ENCODE measurements at regions not wholly inside any gene's neighbourhood (a gene's known extent, or its start where the extent isn't known, plus 50 kb on each side); places are given as distances from the start of the nearest gene placed in this dataset.
A peak's percentile ranks its signal among the peaks of the same experiment; 100 is the strongest.

GRCh38 chr17:77331301-77331864, 190.6 kb downstream of the SEC14L1 start (continued):
- TF ChIP-seq ZNF473 (tag by site-specific recombination; IDR thresholded peaks at IDR 0.05) (no peak), ZNF654 (tag by site-specific recombination; IDR thresholded peaks at IDR 0.05; ENCODE audit: low read depth) (peak; percentile 95), ZNF677 (tag by site-specific recombination; IDR thresholded peaks at IDR 0.05) (no peak), ZNF426 (tag by site-specific recombination; IDR thresholded peaks at IDR 0.05) (no peak), ZNF239 (tag by site-specific recombination; IDR thresholded peaks at IDR 0.05) (no peak), ZBTB48 (tag by site-specific recombination; IDR thresholded peaks at IDR 0.05) (no peak), SCRT2 (tag by site-specific recombination; IDR thresholded peaks at IDR 0.05) (no peak), ZNF366 (tag by site-specific recombination; conservative IDR thresholded peaks at IDR 0.05) (no peak), SP3 (tag by site-specific recombination; IDR thresholded peaks at IDR 0.05) (peak; percentile 31; the same call in 1 of the 2 replicates), TSHZ1 (tag by site-specific recombination; IDR thresholded peaks at IDR 0.05; ENCODE audit: borderline replicate concordance) (no peak), KLF8 (tag by site-specific recombination; IDR thresholded peaks at IDR 0.05) (peak; percentile 36; the same call in 1 of the 2 replicates), CTCF (tag by site-specific recombination; IDR thresholded peaks at IDR 0.05) (peak; percentile 98), YY1 (tag by site-specific recombination; IDR thresholded peaks at IDR 0.05) (no peak), ZBTB17 (tag by site-specific recombination; IDR thresholded peaks at IDR 0.05) (peak; percentile 71), ZNF791 (tag by site-specific recombination; IDR thresholded peaks at IDR 0.05) (no peak), FEZF1 (tag by site-specific recombination; IDR thresholded peaks at IDR 0.05) (no peak), ZNF629 (tag by site-specific recombination; IDR thresholded peaks at IDR 0.05) (0 out of 2 replicates have a peak, but pooled peaks have one; percentile 19), KLF1 (tag by site-specific recombination; IDR thresholded peaks at IDR 0.05) (peak; percentile 70), ZNF518A (tag by site-specific recombination; conservative IDR thresholded peaks at IDR 0.05; ENCODE audit: low read depth) (no peak), ZNF704 (tag by site-specific recombination; IDR thresholded peaks at IDR 0.05) (no peak), ZNF560 (tag by site-specific recombination; IDR thresholded peaks at IDR 0.05; ENCODE audit: borderline replicate concordance) (no peak), ZNF248 (tag by site-specific recombination; IDR thresholded peaks at IDR 0.05) (no peak), ZSCAN16 (tag by site-specific recombination; IDR thresholded peaks at IDR 0.05) (0 out of 2 replicates have a peak, but pooled peaks have one; percentile 16), ZNF23 (tag by site-specific recombination; IDR thresholded peaks at IDR 0.05; ENCODE audit: borderline replicate concordance) (no peak), ZNF311 (tag by site-specific recombination; IDR thresholded peaks at IDR 0.05; ENCODE audit: borderline replicate concordance) (no peak), ZNF600 (tag by site-specific recombination; IDR thresholded peaks at IDR 0.05) (peak; percentile 85), ZNF48 (tag by site-specific recombination; IDR thresholded peaks at IDR 0.05) (no peak), ZNF645 (tag by site-specific recombination; IDR thresholded peaks at IDR 0.05) (no peak), ZNF423 (tag by site-specific recombination; IDR thresholded peaks at IDR 0.05) (no peak)
